SK-N-SH treated with all-trans-retinoic acid at 6 μM for 48 hours (cell line): ENCODE measurements at regions not wholly inside any gene's neighbourhood (a gene's known extent, or its start where the extent isn't known, plus 50 kb on each side); places are given as distances from the start of the nearest gene placed in this dataset.
"Not testable (repeated sequence)": the region's sequence is repeated elsewhere in the genome, so short reads cannot be mapped to it uniquely, and the experiment has no call there.

Experiments
- ATAC-seq: fragments of 200-7000 bp; cut with Tn5 transposase; 3 replicates; pipeline ENCODE4 v1.9.1; 2020; ENCODE audit warnings: mild to moderate bottlenecking, moderate library complexity
- BACH2 ChIP-seq: fragments of 250-450 bp; sonication (Bioruptor Pico); IDR thresholded peaks from 2 replicates; pipeline ENCODE4 v1.9.0; 2021; ENCODE audit warnings: mild to moderate bottlenecking, borderline replicate concordance
- CREB5 ChIP-seq: fragments of 250-450 bp; sonication (Bioruptor Pico); IDR thresholded peaks from 2 replicates; pipeline ENCODE4 v1.5.1; 2020; ENCODE audit warnings: low read depth, mild to moderate bottlenecking, moderate library complexity
- CSDC2 ChIP-seq: fragments of 250-450 bp; sonication (Bioruptor Pico); IDR thresholded peaks from 2 replicates; pipeline ENCODE4 v1.5.0; 2020; ENCODE audit warnings: mild to moderate bottlenecking, moderate library complexity
- ESRRG ChIP-seq: fragments of 250-450 bp; sonication (Bioruptor Pico); IDR thresholded peaks from 2 replicates; pipeline ENCODE4 v1.6.1; 2021; ENCODE audit warnings: mild to moderate bottlenecking
- ISL1 ChIP-seq: fragments of 250-450 bp; sonication (Bioruptor Pico); IDR thresholded peaks from 2 replicates; pipeline ENCODE4 v2.1.2; 2022; ENCODE audit warnings: mild to moderate bottlenecking, moderate library complexity
- OSR1 ChIP-seq: fragments of 250-450 bp; sonication (Bioruptor Pico); IDR thresholded peaks from 2 replicates; pipeline ENCODE4 v1.8.0; 2022; ENCODE audit warnings: moderate library complexity, mild to moderate bottlenecking, inconsistent platforms
- PATZ1 ChIP-seq: fragments of 250-450 bp; sonication (Bioruptor Pico); IDR thresholded peaks from 2 replicates; pipeline ENCODE4 v1.8.0; 2020; ENCODE audit warnings: mild to moderate bottlenecking, moderate library complexity, borderline replicate concordance
- PPARA ChIP-seq: fragments of 250-450 bp; sonication (Bioruptor Pico); IDR thresholded peaks from 2 replicates; pipeline ENCODE4 v1.5.0; 2020; ENCODE audit warnings: mild to moderate bottlenecking, borderline replicate concordance
- RARB ChIP-seq: fragments of 250-450 bp; sonication (Bioruptor Pico); IDR thresholded peaks from 2 replicates; pipeline ENCODE4 v1.8.0; 2021; ENCODE audit warnings: mild to moderate bottlenecking, moderate library complexity
- SNAI2 ChIP-seq: fragments of 250-450 bp; sonication (Bioruptor Pico); IDR thresholded peaks from 2 replicates; pipeline ENCODE4 v1.5.0; 2020; ENCODE audit warnings: mild to moderate bottlenecking, moderate library complexity
- TCF4 ChIP-seq: fragments of 250-450 bp; sonication (Bioruptor Pico); IDR thresholded peaks from 2 replicates; pipeline ENCODE4 v1.8.0; 2021; ENCODE audit warnings: mild to moderate bottlenecking, moderate library complexity, borderline replicate concordance
- TOX ChIP-seq: fragments of 250-450 bp; sonication (Bioruptor Pico); IDR thresholded peaks from 2 replicates; pipeline ENCODE4 v1.8.0; 2021; ENCODE audit warnings: mild to moderate bottlenecking, moderate library complexity, borderline replicate concordance
- TSHZ2 ChIP-seq: fragments of 250-450 bp; sonication (Bioruptor Pico); IDR thresholded peaks from 2 replicates; pipeline ENCODE4 v1.5.0; 2020; ENCODE audit warnings: mild to moderate bottlenecking, moderate library complexity
- ZC3H10 ChIP-seq: fragments of 250-450 bp; sonication (Bioruptor Pico); IDR thresholded peaks from 2 replicates; pipeline ENCODE4 v1.5.1; 2021; ENCODE audit warnings: mild to moderate bottlenecking, moderate library complexity
- ZFP3 ChIP-seq: fragments of 250-450 bp; sonication (Bioruptor Pico); IDR thresholded peaks from 2 replicates; pipeline ENCODE4 v1.5.0; 2020; ENCODE audit warnings: mild to moderate bottlenecking, moderate library complexity
- ZFP30 ChIP-seq: fragments of 450-650 bp; formaldehyde crosslinking; IDR thresholded peaks from 2 replicates; pipeline ENCODE4 v1.5.0; 2022; ENCODE audit warnings: mild to moderate bottlenecking, moderate library complexity
- ZNF8 ChIP-seq: fragments of 450-650 bp; formaldehyde crosslinking; IDR thresholded peaks from 2 replicates; pipeline ENCODE4 v1.5.0; 2020; ENCODE audit warnings: mild to moderate bottlenecking, moderate library complexity

- TF ChIP-seq PATZ1 (CRISPR knock-in tag) (no peak), CREB5 (CRISPR knock-in tag) (no peak), ESRRG (CRISPR knock-in tag) (no peak)
These were observed 88.2 kb downstream of the CPN2 start (continued) for GRCh38 chr3:194262925-194263305.

GRCh38 chr3:194264631-194265504 lies 86.3 kb downstream of the CPN2 start:
- ATAC-seq: not testable (repeated sequence)

GRCh38 chr3:194265505-194265892 lies 85.6 kb downstream of the CPN2 start:
- TF ChIP-seq TCF4 (CRISPR knock-in tag): peak; percentile 65; the same call in 1 of the 2 replicates
- TF ChIP-seq TSHZ2: 0 out of 2 replicates have a peak, but pooled peaks have one; percentile 56
- TF ChIP-seq ISL1 (CRISPR knock-in tag): no peak
- ATAC-seq: peak; percentile 90

- TF ChIP-seq ISL1 (CRISPR knock-in tag): no peak
- no peak for TF ChIP-seq ESRRG (CRISPR knock-in tag)
- TF ChIP-seq RARB (CRISPR knock-in tag): no peak
- no peak for TF ChIP-seq CREB5 (CRISPR knock-in tag)
- no peak for TF ChIP-seq TSHZ2
- TF ChIP-seq SNAI2 (CRISPR knock-in tag): no peak
- no peak for TF ChIP-seq PPARA (CRISPR knock-in tag)
- TF ChIP-seq ZFP30: no peak
- no peak for TF ChIP-seq ZNF8 (CRISPR knock-in tag)
- no peak for TF ChIP-seq ZFP3
- TF ChIP-seq TOX (CRISPR knock-in tag): no peak
- no peak for TF ChIP-seq OSR1
- no peak for TF ChIP-seq TCF4 (CRISPR knock-in tag)
- no peak for TF ChIP-seq BACH2 (CRISPR knock-in tag)
- TF ChIP-seq CSDC2: no peak
- TF ChIP-seq ZC3H10 (CRISPR knock-in tag): no peak
These were observed 84.8 kb downstream of the CPN2 start for GRCh38 chr3:194265996-194266964.

More at GRCh38 chr3:194265996-194266964, 84.8 kb downstream of the CPN2 start:
- ATAC-seq: no peak; the same call in 2 of the 3 replicates
